B cell (primary cell): ENCODE measurements at regions not wholly inside any gene's neighbourhood (a gene's known extent, or its start where the extent isn't known, plus 50 kb on each side); places are given as distances from the start of the nearest gene placed in this dataset.

Experiments used
- ATAC-seq: fragments of 200-7000 bp; cut with Tn5 transposase; one replicate; pipeline ENCODE4 v1.10.0; 2021; ENCODE audit warnings: low read depth, mild to moderate bottlenecking, moderate number of reproducible peaks, moderate library complexity
- CTCF ChIA-PET: fragments of 350-600 bp; sonication (Branson Sonifier 250); formaldehyde crosslinking; loops from one replicate; lab custom pipeline; 2021; ENCODE audit warnings: antibody characterized with exemption, inconsistent platforms; lab: Charles Lee
- POLR2A ChIA-PET: fragments of 350-600 bp; sonication (Branson Sonifier 250); formaldehyde crosslinking; loops from one replicate; lab custom pipeline; 2021; ENCODE audit warnings: antibody characterized with exemption; lab: Charles Lee
- DNase-seq: peaks from one replicate; pipeline ENCODE4 v3.0.0; 2013
- H2AFZ ChIP-seq: 2 replicates; pipeline ENCODE4 v1.6.1; 2012; ENCODE audit warnings: mild to moderate bottlenecking, low read depth, low read length; ENCODE audit not compliant: insufficient read depth, poor library complexity, severe bottlenecking
- H3K27ac ChIP-seq, 2 donors: 1 replicate in 1 of 2; 2 replicates in 1 of 2; pipeline ENCODE4 v1.5.1; 2012 to 2013; ENCODE audit warnings: low read length in 2 of 2, mild to moderate bottlenecking in 2 of 2, moderate library complexity in 1 of 2
- H3K27me3 ChIP-seq, 4 experiments: fragments of 200-600 bp in 1 of 4; sonication (generic) in 1 of 4; replicated peaks in 1 of 4; 1 replicate in 2 of 4; 2 replicates in 2 of 4; pipeline versions ENCODE4 v1.6.1 to v1.7.0; 2013 to 2016; ENCODE audit warnings: low read length in 3 of 4, mild to moderate bottlenecking in 2 of 4, mixed read lengths in 1 of 4, moderate library complexity in 1 of 4; ENCODE audit not compliant: insufficient read depth in 4 of 4, control insufficient read depth in 3 of 4; ENCODE audit errors: control extremely low read depth in 1 of 4
- H3K36me3 ChIP-seq, 2 experiments: replicated peaks in 1 of 2; 1 replicate in 1 of 2; 2 replicates in 1 of 2; pipeline versions ENCODE4 v1.6.1 to v1.7.1; 2013; ENCODE audit warnings: low read length in 1 of 2; ENCODE audit not compliant: insufficient read depth in 2 of 2, control insufficient read depth in 1 of 2; ENCODE audit errors: control extremely low read depth in 1 of 2, extremely low read depth in 1 of 2
- H3K4me1 ChIP-seq, 2 donors: fragments of 200-600 bp in 1 of 2; sonication (generic) in 1 of 2; 1 replicate in 1 of 2; 2 replicates in 1 of 2; pipeline versions ENCODE4 v1.5.1 to v1.6.1; 2013 to 2017; ENCODE audit warnings: low read length in 2 of 2; ENCODE audit not compliant: control insufficient read depth in 2 of 2, insufficient read depth in 2 of 2
- H3K4me2 ChIP-seq: replicated peaks from 2 replicates; pipeline ENCODE3; 2012; ENCODE audit warnings: mild to moderate bottlenecking, low read depth, low read length; ENCODE audit not compliant: poor library complexity, severe bottlenecking
- H3K4me3 ChIP-seq, 5 experiments: fragments of 200-600 bp in 1 of 5; sonication (generic) in 1 of 5; 1 replicate in 3 of 5; 2 replicates in 2 of 5; pipeline versions ENCODE4 v1.5.1 to v1.7.0; 2011 to 2016; ENCODE audit warnings: low read length in 4 of 5, mild to moderate bottlenecking in 4 of 5, low read depth in 2 of 5, control low read depth in 1 of 5, moderate library complexity in 1 of 5; ENCODE audit not compliant: insufficient read depth in 1 of 5; ENCODE audit errors: control extremely low read depth in 1 of 5, extremely low read depth in 1 of 5
- H3K79me2 ChIP-seq: fragments of 200-600 bp; sonication (generic); one replicate; pipeline ENCODE4 v1.6.0; 2016; ENCODE audit warnings: low read length; ENCODE audit not compliant: control insufficient read depth, insufficient read depth
- H3K9ac ChIP-seq: fragments of 200-600 bp; sonication (generic); 2 replicates; pipeline ENCODE4 v1.6.1; 2017; ENCODE audit warnings: mild to moderate bottlenecking, low read length, moderate library complexity
- H3K9me3 ChIP-seq, 3 donors: one replicate each; pipeline versions ENCODE4 v1.6.1 to v1.7.1; 2013; ENCODE audit warnings: low read length in 2 of 3; ENCODE audit not compliant: control insufficient read depth in 2 of 3, insufficient read depth in 1 of 3; ENCODE audit errors: control extremely low read depth in 1 of 3
- H4K20me1 ChIP-seq: 2 replicates; pipeline ENCODE4 v1.6.0; 2012; ENCODE audit warnings: mild to moderate bottlenecking, low read length; ENCODE audit not compliant: insufficient read depth, control insufficient read depth, poor library complexity, severe bottlenecking
- H3K27ac Mint-ChIP-seq: one replicate; pipeline ENCODE4 v1.8.0; 2021; ENCODE audit warnings: mixed read lengths
- H3K27me3 Mint-ChIP-seq: one replicate; pipeline ENCODE4 v1.8.0; 2021; ENCODE audit warnings: mixed read lengths
- H3K4me1 Mint-ChIP-seq: one replicate; pipeline ENCODE4 v1.8.0; 2021; ENCODE audit warnings: mixed read lengths
- H3K4me3 Mint-ChIP-seq: one replicate; pipeline ENCODE4 v1.8.0; 2021; ENCODE audit warnings: mixed read lengths
- H3K9me3 Mint-ChIP-seq: one replicate; pipeline ENCODE4 v1.8.0; 2022; ENCODE audit warnings: mixed read lengths; ENCODE audit not compliant: insufficient read depth
- EZH2 ChIP-seq: IDR thresholded peaks from 2 replicates; pipeline ENCODE4 v1.6.1; 2012; ENCODE audit warnings: borderline replicate concordance, low read depth, mild to moderate bottlenecking, moderate library complexity, low read length; ENCODE audit not compliant: insufficient read depth, poor library complexity, severe bottlenecking
- WGBS: methylation state at CpG from one replicate; pipeline ENCODE4 v1.1.5; 2013; ENCODE audit warnings: missing lambda C conversion rate; ENCODE audit not compliant: insufficient coverage; 5-methylcytosine and 5-hydroxymethylcytosine counted together
- intact Hi-C: fragments of 100-400 bp; cut with micrococcal nuclease; formaldehyde crosslinking; loops from one replicate; pipeline ENCODE4 v1.10.0; 2022
- TF ChIP-seq, protein P1 (sequence below): fragments of 200-600 bp; IDR thresholded peaks from one replicate; pipeline ENCODE4 v1.8.0; 2022; ENCODE audit warnings: antibody characterized with exemption, mild to moderate bottlenecking

GRCh38 chr6:4388675-4389074, 253.3 kb upstream of the ECI2 start:
- Mint-ChIP-seq H3K9me3 (peaks cover 3% of the 10 kb centered on the region), H3K4me3 (no peak overlapping the region), H3K27ac (no peak overlapping the region), H3K27me3 (peaks cover 13% of the 10 kb centered on the region), H3K4me1 (no peaks in the 10 kb centered on the region)
- 95% methylated on average over 6 of the region's 8 CpGs for WGBS
- no peaks in the 10 kb centered on the region for H3K4me1 ChIP-seq
- H3K4me3 ChIP-seq, result no peak overlapping the region
- H3K27me3 ChIP-seq, result peaks cover 0 to 4% (median 2%) of the 10 kb centered on the region in 4 experiments
- no peak overlapping the region for H3K9ac ChIP-seq
- DNase-seq, result no peak
- H3K79me2 ChIP-seq, result no peaks in the 10 kb centered on the region
- ChIA-PET CTCF (no interaction called here), POLR2A (no interaction called here)
- ATAC-seq, result no peak
- TF ChIP-seq EZH2, result no peak
- TF ChIP-seq, protein P1, sequence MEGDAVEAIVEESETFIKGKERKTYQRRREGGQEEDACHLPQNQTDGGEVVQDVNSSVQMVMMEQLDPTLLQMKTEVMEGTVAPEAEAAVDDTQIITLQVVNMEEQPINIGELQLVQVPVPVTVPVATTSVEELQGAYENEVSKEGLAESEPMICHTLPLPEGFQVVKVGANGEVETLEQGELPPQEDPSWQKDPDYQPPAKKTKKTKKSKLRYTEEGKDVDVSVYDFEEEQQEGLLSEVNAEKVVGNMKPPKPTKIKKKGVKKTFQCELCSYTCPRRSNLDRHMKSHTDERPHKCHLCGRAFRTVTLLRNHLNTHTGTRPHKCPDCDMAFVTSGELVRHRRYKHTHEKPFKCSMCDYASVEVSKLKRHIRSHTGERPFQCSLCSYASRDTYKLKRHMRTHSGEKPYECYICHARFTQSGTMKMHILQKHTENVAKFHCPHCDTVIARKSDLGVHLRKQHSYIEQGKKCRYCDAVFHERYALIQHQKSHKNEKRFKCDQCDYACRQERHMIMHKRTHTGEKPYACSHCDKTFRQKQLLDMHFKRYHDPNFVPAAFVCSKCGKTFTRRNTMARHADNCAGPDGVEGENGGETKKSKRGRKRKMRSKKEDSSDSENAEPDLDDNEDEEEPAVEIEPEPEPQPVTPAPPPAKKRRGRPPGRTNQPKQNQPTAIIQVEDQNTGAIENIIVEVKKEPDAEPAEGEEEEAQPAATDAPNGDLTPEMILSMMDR, result no peak
- no peaks in the 10 kb centered on the region for H3K36me3 ChIP-seq
- H3K9me3 ChIP-seq, result peaks cover 1 to 21% (median 10%) of the 10 kb centered on the region in 3 donors
- H3K4me2 ChIP-seq, result no peak overlapping the region
- intact Hi-C loops, result no loop called here
- no peaks in the 10 kb centered on the region for H4K20me1 ChIP-seq
- no peak overlapping the region for H2AFZ ChIP-seq
- H3K27ac ChIP-seq, result no peak overlapping the region

GRCh38 chr6:4384656-4385055, 249.3 kb upstream of the ECI2 start:
- POLR2A ChIA-PET, result no interaction called here
- Histone ChIP-seq H3K9ac (no peak overlapping the region), H3K27ac (no peak overlapping the region), H3K9me3 (peaks cover 1 to 27% (median 21%) of the 10 kb centered on the region in 3 donors), H3K4me1 (no peaks in the 10 kb centered on the region), H2AFZ (no peak overlapping the region), H4K20me1 (no peaks in the 10 kb centered on the region), H3K79me2 (no peaks in the 10 kb centered on the region), H3K27me3 (no peaks in the 10 kb centered on the region), H3K36me3 (no peaks in the 10 kb centered on the region), H3K4me3 (no peak overlapping the region), H3K4me2 (no peak overlapping the region)
- Mint-ChIP-seq H3K27me3 (peaks cover 22% of the 10 kb centered on the region), H3K4me1 (no peaks in the 10 kb centered on the region), H3K27ac (no peak overlapping the region), H3K4me3 (no peak overlapping the region), H3K9me3 (peaks cover 7% of the 10 kb centered on the region)
- no peak for TF ChIP-seq EZH2
- TF ChIP-seq, protein P1, result no peak
- CTCF ChIA-PET, result interaction anchor here (1.0 kb wide), 1 partner anchor 10 kb away, joined by 3 read pairs; no protein-coding TSS in a partner anchor
- DNase-seq (no peak), ATAC-seq (no peak)
- intact Hi-C loops, result no loop called here
- WGBS, result no CpG with 5 or more reads among the region's 6 CpGs
